K562 (cell line): ENCODE measurements at regions not wholly inside any gene's neighbourhood (a gene's known extent, or its start where the extent isn't known, plus 50 kb on each side); places are given as distances from the start of the nearest gene placed in this dataset.
A peak's percentile ranks its signal among the peaks of the same experiment; 100 is the strongest.

Experiments
- ATAC-seq: fragments of 200-7000 bp; cut with Tn5 transposase; 3 replicates; pipeline ENCODE4 v1.9.1; 2020; ENCODE audit warnings: moderate library complexity
- BruUV-seq: library from RNA; stranded (reverse); fragments of 400-500 nt; replicated peaks from 2 replicates; lab custom pipeline; 2021; lab: Mats Ljungman, UMichigan
- CTCF ChIA-PET: fragments of 300-600 bp; formaldehyde crosslinking; extraction: SDS; loops from one replicate; lab custom pipeline; 2021; ENCODE audit warnings: low intra/inter-chr PET ratio; lab: Yijun Ruan, JAX
- POLR2A ChIA-PET: fragments of 300-600, 350-650 bp; sonication (Branson Sonifier 250); formaldehyde crosslinking; extraction: SDS; loops from one replicate; lab custom pipeline; 2021; ENCODE audit warnings: antibody characterized with exemption, inconsistent platforms; lab: Yijun Ruan, JAX
- DNase-seq, 4 experiments: peaks; one replicate each; pipeline versions ENCODE4 v3.0.0 to v3.0.0-alpha.2; 2011 to 2018; ENCODE audit warnings: low spot score in 3 of 4, mixed read lengths in 3 of 4; ENCODE audit errors: extremely low read depth in 1 of 4
- FAIRE-seq: peaks from 2 replicates; lab custom pipeline; 2011; peaks lifted over from hg19 to GRCh38; lab: Jason Lieb, UNC
- H2AFZ ChIP-seq: 2 replicates; pipeline ENCODE4 v1.6.0; 2011; ENCODE audit warnings: low read depth, low read length, control low read depth, inconsistent platforms
- H3K27ac ChIP-seq: fragments of 200-600 bp; 3 replicates; pipeline ENCODE4 v1.8.0; 2011; ENCODE audit warnings: low read depth, mild to moderate bottlenecking, control low read depth, inconsistent platforms, low read length, moderate library complexity, mixed read lengths; ENCODE audit errors: extremely low read depth
- H3K27me3 ChIP-seq, 2 experiments: fragments of 300-600 bp in 1 of 2; 2 replicates in 1 of 2; 3 replicates in 1 of 2; pipeline versions ENCODE4 v1.6.0 to v1.8.0; 2011; ENCODE audit warnings: inconsistent platforms in 2 of 2, low read length in 2 of 2, mild to moderate bottlenecking in 1 of 2, mixed read lengths in 1 of 2, moderate library complexity in 1 of 2; ENCODE audit not compliant: control insufficient read depth in 2 of 2, insufficient read depth in 2 of 2
- H3K36me3 ChIP-seq: fragments of 300-600 bp; 3 replicates; pipeline ENCODE4 v1.8.0; 2011; ENCODE audit warnings: mild to moderate bottlenecking, low read length, inconsistent platforms; ENCODE audit not compliant: control insufficient read depth, insufficient read depth
- H3K4me1 ChIP-seq, 2 experiments: fragments of 200-600 bp in 1 of 2; replicated peaks in 1 of 2; 2 replicates in 1 of 2; 3 replicates in 1 of 2; pipeline versions ENCODE4 v1.5.1 to v1.8.0; 2011; ENCODE audit warnings: inconsistent platforms in 2 of 2, low read length in 2 of 2, mild to moderate bottlenecking in 1 of 2, mixed read lengths in 1 of 2, moderate library complexity in 1 of 2; ENCODE audit not compliant: control insufficient read depth in 2 of 2, insufficient read depth in 2 of 2
- H3K4me2 ChIP-seq: 2 replicates; pipeline ENCODE4 v1.6.1; 2011; ENCODE audit warnings: low read length, control low read depth, inconsistent platforms, mixed read lengths; ENCODE audit not compliant: insufficient read depth
- H3K4me3 ChIP-seq: fragments of 200-600 bp; sonication (generic), shearing (Covaris generic); 2 replicates; pipeline ENCODE4 v1.5.1; 2016; ENCODE audit warnings: control low read depth, inconsistent platforms
- H3K79me2 ChIP-seq: fragments of 200-600 bp; 3 replicates; pipeline ENCODE4 v1.8.0; 2011; ENCODE audit warnings: low read length, inconsistent platforms; ENCODE audit not compliant: control insufficient read depth, insufficient read depth
- H3K9ac ChIP-seq, 2 experiments: 2 replicates each; pipeline versions ENCODE4 v1.6.0 to v1.6.1; 2011; ENCODE audit warnings: low read depth in 2 of 2, low read length in 2 of 2, control low read depth in 1 of 2, inconsistent platforms in 1 of 2, mild to moderate bottlenecking in 1 of 2, mixed read lengths in 1 of 2; ENCODE audit not compliant: insufficient read depth in 1 of 2
- H3K9me1 ChIP-seq: one replicate; pipeline ENCODE4 v1.6.0; 2011; ENCODE audit warnings: inconsistent platforms, mild to moderate bottlenecking, low read length, moderate library complexity; ENCODE audit not compliant: control insufficient read depth, insufficient read depth
- H3K9me3 ChIP-seq: replicated peaks from 2 replicates; pipeline ENCODE4 v1.5.1; 2011; ENCODE audit warnings: low read depth, low read length, inconsistent platforms; ENCODE audit not compliant: control insufficient read depth, insufficient read depth
- H4K20me1 ChIP-seq: replicated peaks from 2 replicates; pipeline ENCODE4 v1.6.1; 2011; ENCODE audit warnings: low read length, inconsistent platforms, mixed read lengths; ENCODE audit not compliant: control insufficient read depth, insufficient read depth
- EGR1 ChIP-seq: fragments of 450-650 bp; conservative IDR thresholded peaks from 2 replicates; pipeline ENCODE4 v1.6.1; 2017; ENCODE audit warnings: mild to moderate bottlenecking
- GATAD2B ChIP-seq: fragments of 450-650 bp; IDR thresholded peaks from 2 replicates; pipeline ENCODE4 v1.6.1; 2017; ENCODE audit warnings: mild to moderate bottlenecking, borderline replicate concordance
- HINFP ChIP-seq: fragments of 450-650 bp; conservative IDR thresholded peaks from 2 replicates; pipeline ENCODE4 v1.6.1; 2016; ENCODE audit warnings: missing genetic modification characterization, low read depth, mild to moderate bottlenecking, control low read depth, missing compliant biosample characterization
- POLR2H ChIP-seq: IDR thresholded peaks from 2 replicates; pipeline ENCODE4 v1.6.1; 2016; ENCODE audit warnings: missing genetic modification characterization, low read depth, mild to moderate bottlenecking, control low read depth, missing compliant biosample characterization, moderate library complexity
- XRCC3 ChIP-seq: fragments of 450-650 bp; IDR thresholded peaks from 2 replicates; pipeline ENCODE4 v1.6.1; 2017; ENCODE audit warnings: mild to moderate bottlenecking, moderate library complexity
- ZNF707 ChIP-seq: fragments of 250-450 bp; sonication (Bioruptor Pico); conservative IDR thresholded peaks from 2 replicates; pipeline ENCODE4 v1.8.0; 2022; ENCODE audit warnings: inconsistent platforms, mild to moderate bottlenecking, moderate library complexity
- WGBS: fragments of 100-300 bp; shearing (Covaris generic); methylation state at CpG from one replicate; pipeline ENCODE4 v1.1.6; 2016; ENCODE audit warnings: low coverage, mixed read lengths; ENCODE audit not compliant: insufficient coverage; ENCODE audit errors: missing lambda C conversion rate; 5-methylcytosine and 5-hydroxymethylcytosine counted together
- in situ Hi-C: fragments of 300-500 bp; cut with MboI; formaldehyde crosslinking; loops from 4 replicates; pipeline ENCODE4 v1.15.0; 2018; ENCODE audit warnings: inconsistent platforms, mixed read lengths
- intact Hi-C: fragments of 100-400 bp; cut with micrococcal nuclease; formaldehyde crosslinking; loops from 2 replicates; pipeline ENCODE4 v1.14.2; 2022

- FAIRE-seq (no peak), DNase-seq (no peak)
- intact Hi-C loops = no loop called here
- TF ChIP-seq XRCC3 (no peak), HINFP (tag) (no peak), ZNF707 (0 out of 2 replicates have a peak, but pooled peaks have one; percentile 55), EGR1 (no peak), GATAD2B (no peak), POLR2H (tag) (no peak)
- TF ChIP-seq, all 486 proteins: peak for 1
- Histone ChIP-seq H3K4me3 (no peak overlapping the region), H3K36me3 (no peaks in the 10 kb centered on the region), H3K27ac (no peak overlapping the region), H3K4me2 (no peak overlapping the region), H3K27me3 (peaks cover 26 to 68% of the 10 kb centered on the region in 2 experiments), H3K9me3 (no peaks in the 10 kb centered on the region), H3K9me1 (no peaks in the 10 kb centered on the region), H3K9ac (no peak overlapping the region), H4K20me1 (no peaks in the 10 kb centered on the region; the same call in 1 of the 2 replicates), H3K4me1 (no peaks in the 10 kb centered on the region), H3K79me2 (no peaks in the 10 kb centered on the region), H2AFZ (no peak overlapping the region)
- ChIA-PET POLR2A (interaction anchor here (0.7 kb wide), 1 partner anchor 98 kb away, joined by 3 read pairs; no protein-coding TSS in a partner anchor), CTCF (no interaction called here)
- in situ Hi-C loops = no loop called here
- BruUV-seq = no TSS peak
- WGBS = 2% methylated on average over 7 of the region's 7 CpGs
- no peak for ATAC-seq
These were observed 252.2 kb downstream of the FAM43A start for GRCh38 chr3:194937882-194938321.
